ENCODE measurements at regions not wholly inside any gene's neighbourhood (a gene's known extent, or its start where the extent isn't known, plus 50 kb on each side); places are given as distances from the start of the nearest gene placed in this dataset.

DNA sequence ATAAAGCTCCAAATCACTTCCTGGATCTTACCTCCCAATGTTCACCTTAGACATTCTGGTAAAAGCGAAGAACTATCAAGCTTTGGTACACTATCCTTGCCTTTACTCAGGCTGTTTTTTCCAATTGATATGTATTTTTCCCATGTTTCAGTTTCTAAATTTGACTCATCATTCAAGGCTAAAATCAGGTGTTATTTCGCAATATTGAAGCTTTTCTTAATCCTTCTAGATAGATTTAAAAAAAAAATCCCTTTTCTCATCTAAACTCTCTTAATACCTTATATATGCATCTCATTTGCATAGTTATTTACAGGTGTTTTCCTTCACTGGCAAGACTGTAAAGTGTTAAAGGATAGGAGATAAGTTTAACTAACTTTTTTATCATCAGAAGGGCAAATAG is 608.1 kb upstream of the FAM241A start:
- H3K4me3 ChIP-seq (ENCODE audit: insufficient read depth, low read depth, low read length) = no peak overlapping the region
- H3K4ac ChIP-seq (ENCODE audit: low read depth, low read length) = no peak overlapping the region
- no peaks in the 10 kb centered on the region for H4K20me1 ChIP-seq (ENCODE audit: insufficient read depth, low read length)
- no peaks in the 10 kb centered on the region for H3K36me3 ChIP-seq (ENCODE audit: control insufficient read depth, insufficient read depth, low read length)
- no peak overlapping the region for H4K8ac ChIP-seq (ENCODE audit: low read depth in 2 of 2, low read length in 2 of 2)
- no TSS peak for BruUV-seq (replicated peaks)
- H4K91ac ChIP-seq (ENCODE audit: insufficient read depth, low read depth, low read length) = no peak overlapping the region; the same call in 1 of the 2 replicates
- H2AFZ ChIP-seq (replicated peaks; ENCODE audit: low read length, poor library complexity) = no peak overlapping the region
- TF ChIP-seq CEBPB (IDR thresholded peaks at IDR 0.05; ENCODE audit: low read depth, low read length) (peak; percentile 88), SMC3 (IDR thresholded peaks at IDR 0.05; ENCODE audit: low read depth, low read length) (no peak)
- in situ Hi-C loops (cut with MboI; ENCODE audit: low sequenced_read_pairs) = no loop called here
- ChIA-PET POLR2A (ENCODE audit: unreplicated experiment) (no interaction called here), CTCF (no interaction called here)
- H3K4me1 ChIP-seq (ENCODE audit: control insufficient read depth, insufficient read depth, low read length) = peaks cover 5% of the 10 kb centered on the region
- no peak overlapping the region for H3K56ac ChIP-seq (ENCODE audit: extremely low read depth, insufficient read depth, low read length)
- no peak overlapping the region for H3K23ac ChIP-seq (ENCODE audit: low read depth, low read length)
- 0 out of 2 replicates have a peak overlapping the region, but pooled peaks have one; percentile 6 for H2BK120ac ChIP-seq (ENCODE audit: low read depth, low read length)
- no peaks in the 10 kb centered on the region; the same call in 1 of the 2 replicates for H3K9me1 ChIP-seq (ENCODE audit: insufficient read depth, low read length)
- intact Hi-C loops (cut with micrococcal nuclease) = no loop called here
- no peaks in the 10 kb centered on the region for H3K9me3 ChIP-seq (ENCODE audit: control insufficient read depth, insufficient read depth, low read length)
- H3K18ac ChIP-seq (ENCODE audit: low read depth, low read length) = no peak overlapping the region
- ATAC-seq (ENCODE audit: low read depth) (no peak), DNase-seq (no peak)
- no peak overlapping the region for H3K9ac ChIP-seq (ENCODE audit: low read depth, low read length)
- no peaks in the 10 kb centered on the region for H3K79me1 ChIP-seq (ENCODE audit: low read depth in 1 of 2, low read length in 2 of 2)
- H2AK5ac ChIP-seq (ENCODE audit: low read depth, low read length) = no peak overlapping the region
- no peak overlapping the region for H2BK15ac ChIP-seq (ENCODE audit: low read depth, low read length)
- H2BK20ac ChIP-seq (ENCODE audit: low read depth, low read length) = no peak overlapping the region
- H3K14ac ChIP-seq (replicated peaks; ENCODE audit: low read depth, low read length) = no peak overlapping the region
- no peaks in the 10 kb centered on the region for H3K27me3 ChIP-seq (ENCODE audit: control insufficient read depth, insufficient read depth, low read length)
- dilution Hi-C loops (cut with HindIII; ENCODE audit: low sequenced_read_pairs, unreplicated experiment) = no loop called here
- no peak overlapping the region for H2AK9ac ChIP-seq (replicated peaks; ENCODE audit: low read depth, low read length, poor library complexity)
- H2BK5ac ChIP-seq (ENCODE audit: low read depth, low read length, poor library complexity, severe bottlenecking) = no peak overlapping the region
- no peak overlapping the region for H3K27ac ChIP-seq (ENCODE audit: insufficient read depth, low read length)
- no peak overlapping the region for H3K4me2 ChIP-seq (ENCODE audit: low read depth, low read length)
- H4K5ac ChIP-seq (ENCODE audit: low read depth, low read length) = no peak overlapping the region
- no CpG with 5 or more reads among the region's 2 CpGs for WGBS, 2 experiments (ENCODE audit: extremely low coverage in 2 of 2, insufficient read length in 1 of 2)

All from IMR-90 (cell line).